GM21528 (cell line): ENCODE measurements at regions not wholly inside any gene's neighbourhood (a gene's known extent, or its start where the extent isn't known, plus 50 kb on each side); places are given as distances from the start of the nearest gene placed in this dataset.

Experiments used
- ATAC-seq: cut with Tn5 transposase; IDR thresholded peaks from one replicate; pipeline ENCODE4 v1.9.1; 2021; ENCODE audit warnings: mild to moderate bottlenecking, moderate library complexity; ENCODE audit not compliant: unreplicated experiment, low FRiP score

DNA sequence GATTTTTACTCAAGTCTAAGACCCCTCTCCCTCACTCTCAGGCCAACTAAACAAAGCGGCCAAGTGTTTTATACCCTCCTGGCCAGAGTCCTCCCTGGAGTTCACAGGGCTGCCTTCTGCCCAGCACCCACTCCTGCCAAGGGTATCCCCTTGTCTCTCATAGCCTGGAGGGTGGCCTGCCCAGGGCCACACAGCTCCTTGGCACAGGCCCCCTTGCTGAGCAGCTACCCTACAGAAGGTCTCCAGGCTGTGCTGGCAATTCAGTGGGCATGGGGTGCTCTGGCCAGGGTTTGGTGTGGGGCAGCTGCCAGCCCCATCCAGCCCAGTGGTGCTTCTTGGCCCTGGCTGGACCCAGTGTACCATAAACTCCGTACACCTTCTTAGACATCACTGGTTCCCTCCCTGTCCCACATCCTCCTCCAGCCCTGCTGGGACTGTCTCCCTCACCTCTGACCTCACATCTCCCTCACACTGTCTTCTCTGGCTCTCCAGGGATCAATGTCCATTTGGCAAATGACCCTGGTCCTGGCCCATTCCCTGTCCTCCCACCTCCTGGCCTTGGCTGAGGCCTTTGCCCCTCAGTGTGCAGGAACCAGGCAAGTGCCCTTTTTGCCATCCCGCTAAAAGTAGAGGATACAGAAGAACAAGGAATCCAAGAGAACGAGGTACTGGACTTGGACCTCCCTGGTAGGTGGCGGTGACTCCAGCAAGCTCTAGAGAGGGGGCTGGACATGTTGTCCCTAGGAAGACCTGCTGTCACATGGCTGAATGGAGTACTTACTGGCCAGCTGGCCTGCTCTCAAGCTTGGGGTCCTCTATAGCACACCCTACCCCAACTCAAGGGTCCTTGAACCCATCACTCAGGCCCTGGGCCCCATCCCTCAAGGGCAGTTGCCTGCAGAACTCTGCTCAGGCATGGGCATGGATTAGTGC lies 50.0 kb upstream of the TRPM1 start:
- ATAC-seq, result no peak

DNA sequence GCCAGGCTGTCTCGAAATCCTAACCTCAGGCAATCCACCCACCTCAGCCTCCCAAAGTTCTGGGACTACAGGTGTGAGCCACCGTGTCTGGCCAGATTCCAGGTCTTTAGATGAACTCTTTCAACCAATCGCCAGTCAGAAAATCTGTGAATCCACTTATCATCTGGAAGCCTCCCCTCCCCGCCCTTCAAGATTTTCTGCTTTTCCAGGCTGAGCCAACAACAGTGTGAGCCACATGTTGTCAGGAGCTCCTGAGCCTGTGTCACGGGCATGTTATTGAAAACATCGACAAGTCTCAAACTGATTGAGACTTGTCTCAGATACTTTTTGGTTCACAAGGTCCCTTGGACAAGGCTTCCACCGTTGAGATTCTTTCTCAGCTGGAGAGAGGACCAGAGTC lies 52.0 kb upstream of the TRPM1 start:
- no peak for ATAC-seq

- ATAC-seq, result no peak
Measured at GRCh38 chr15:31155151-31155550, 53.6 kb upstream of the TRPM1 start.

- ATAC-seq, result no peak
Measured at GRCh38 chr15:31156226-31156625, 54.7 kb upstream of the TRPM1 start.

- ATAC-seq, result no peak
Measured at GRCh38 chr15:31156808-31157207, 55.3 kb upstream of the TRPM1 start.

GRCh38 chr15:31157644-31158069 lies 56.1 kb upstream of the TRPM1 start:
- ATAC-seq, result no peak

DNA sequence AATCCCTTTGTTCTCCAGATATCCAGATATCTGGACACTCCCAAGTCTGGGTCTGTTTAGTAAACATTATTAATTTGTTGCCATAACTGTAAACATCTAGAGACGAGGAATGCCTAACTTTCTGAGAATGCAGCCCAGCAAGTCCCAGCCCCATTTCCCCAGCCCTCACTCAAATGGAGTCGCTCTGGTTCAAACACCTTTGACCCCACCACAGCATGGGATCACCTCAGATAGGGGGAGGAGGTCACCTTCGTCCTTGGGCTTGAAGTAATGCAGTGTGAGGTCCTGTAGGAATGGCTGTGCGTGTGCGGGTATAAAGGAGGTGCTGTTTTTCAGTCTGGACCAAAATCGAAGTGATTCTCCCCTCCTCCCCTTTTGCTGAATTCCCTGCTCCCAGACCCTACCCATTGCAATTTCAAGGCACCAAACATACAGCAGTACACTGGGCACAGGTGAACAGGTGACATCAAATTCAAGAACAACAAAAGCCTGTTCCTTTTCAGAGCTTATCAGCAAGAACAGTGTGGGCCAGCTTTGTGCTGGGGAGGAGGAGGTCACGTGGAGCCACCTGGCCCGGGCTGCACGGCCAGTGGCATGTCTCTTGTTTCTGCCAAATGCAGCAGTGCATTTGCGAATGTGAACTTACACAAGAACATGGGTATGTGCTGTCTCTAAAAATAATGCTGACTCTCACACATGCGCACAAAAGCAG lies 57.5 kb upstream of the TRPM1 start:
- no peak for ATAC-seq

GRCh38 chr15:31159837-31160236 lies 58.3 kb upstream of the TRPM1 start:
- ATAC-seq, result no peak

DNA sequence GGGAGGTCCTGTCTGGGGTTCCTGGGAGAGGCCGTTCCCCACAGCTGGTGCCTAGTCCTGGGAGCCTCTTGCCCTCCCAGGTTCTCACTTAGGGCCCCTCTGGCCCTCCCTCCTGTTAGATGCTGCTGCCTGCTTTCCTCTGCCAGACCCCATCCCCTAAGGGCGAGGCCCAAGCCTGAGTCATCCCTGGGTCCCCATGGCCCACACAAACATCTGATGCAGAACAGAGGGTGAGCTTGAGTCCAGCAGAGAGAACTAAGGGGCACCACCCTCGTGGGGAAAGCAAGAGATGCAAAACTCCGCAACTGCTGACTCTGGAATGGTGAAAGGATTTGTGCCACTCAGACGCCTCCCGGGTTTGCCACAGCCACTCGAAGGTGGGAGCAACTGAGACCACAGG lies 58.8 kb upstream of the TRPM1 start:
- ATAC-seq, result no peak

- ATAC-seq, result no peak
Measured at GRCh38 chr15:31160740-31161495, 59.4 kb upstream of the TRPM1 start.

DNA sequence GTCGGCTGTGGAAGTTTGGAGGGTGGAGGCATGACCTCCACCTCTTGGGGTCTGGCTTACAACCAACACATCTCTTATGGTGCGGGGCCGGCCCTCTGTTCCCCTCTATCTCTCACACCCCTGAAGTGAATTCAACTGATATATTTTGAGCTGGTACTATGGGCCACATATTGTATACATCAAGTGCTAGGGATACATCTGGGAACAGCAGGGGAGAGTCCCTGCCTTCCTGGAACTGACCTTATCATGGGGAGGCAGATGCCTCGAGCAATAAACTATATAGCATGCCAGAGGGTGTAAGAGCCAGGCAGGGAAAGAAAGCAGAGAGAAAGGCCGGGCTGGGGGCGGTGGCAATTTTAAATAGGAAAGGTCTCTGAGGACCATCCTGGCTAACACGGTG lies 60.4 kb upstream of the TRPM1 start:
- ATAC-seq, result no peak

- ATAC-seq, result no peak
Measured at GRCh38 chr15:31162721-31163510, 61.4 kb upstream of the TRPM1 start.

- no peak for ATAC-seq
Measured at GRCh38 chr15:31163769-31164572, 62.4 kb upstream of the TRPM1 start.

GRCh38 chr15:31164573-31164912 lies 63.0 kb upstream of the TRPM1 start:
- ATAC-seq, result no peak

DNA sequence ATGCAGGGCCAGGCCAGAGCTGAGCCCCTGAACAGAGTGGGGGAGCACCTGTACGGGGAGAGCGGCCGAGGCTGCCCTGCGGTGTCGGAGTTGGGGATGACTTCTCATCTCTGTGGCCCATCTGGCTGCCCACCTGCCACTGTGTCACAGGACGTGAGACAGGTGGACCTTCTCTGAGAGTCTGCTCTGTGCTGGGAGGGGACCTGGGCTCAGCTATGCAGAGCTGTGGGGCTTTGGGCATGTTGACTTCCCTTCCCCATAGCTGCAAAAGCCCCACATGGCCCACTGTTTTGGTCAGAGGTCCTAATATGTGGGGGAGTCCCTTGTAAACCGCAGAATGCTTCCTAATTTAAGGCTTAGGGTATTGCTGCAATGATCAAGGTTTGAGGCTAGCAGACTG lies 68.0 kb upstream of the TRPM1 start:
- ATAC-seq, result no peak

GRCh38 chr15:31171731-31172130 lies 70.2 kb upstream of the TRPM1 start:
- ATAC-seq, result no peak

DNA sequence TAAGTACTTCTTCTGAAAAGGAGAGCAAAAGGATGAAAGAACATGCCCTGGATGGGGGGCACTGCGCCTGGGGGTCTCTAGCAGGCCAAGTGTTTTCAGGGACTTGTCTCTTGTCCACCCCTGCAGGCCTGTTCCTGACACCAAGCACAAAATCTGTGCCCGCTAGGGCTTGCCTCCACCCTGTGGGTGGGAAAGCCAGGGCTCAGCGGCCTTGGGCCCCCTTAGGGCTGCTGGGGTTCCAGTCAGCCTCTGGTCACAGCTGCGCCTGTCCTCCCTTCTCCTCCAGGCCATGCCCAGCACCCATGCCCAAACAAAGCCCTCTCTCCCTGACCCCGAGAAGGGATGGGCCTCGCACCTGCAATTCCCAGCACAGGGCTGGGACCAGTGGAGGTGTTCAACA lies 71.1 kb upstream of the TRPM1 start:
- ATAC-seq, result no peak

DNA sequence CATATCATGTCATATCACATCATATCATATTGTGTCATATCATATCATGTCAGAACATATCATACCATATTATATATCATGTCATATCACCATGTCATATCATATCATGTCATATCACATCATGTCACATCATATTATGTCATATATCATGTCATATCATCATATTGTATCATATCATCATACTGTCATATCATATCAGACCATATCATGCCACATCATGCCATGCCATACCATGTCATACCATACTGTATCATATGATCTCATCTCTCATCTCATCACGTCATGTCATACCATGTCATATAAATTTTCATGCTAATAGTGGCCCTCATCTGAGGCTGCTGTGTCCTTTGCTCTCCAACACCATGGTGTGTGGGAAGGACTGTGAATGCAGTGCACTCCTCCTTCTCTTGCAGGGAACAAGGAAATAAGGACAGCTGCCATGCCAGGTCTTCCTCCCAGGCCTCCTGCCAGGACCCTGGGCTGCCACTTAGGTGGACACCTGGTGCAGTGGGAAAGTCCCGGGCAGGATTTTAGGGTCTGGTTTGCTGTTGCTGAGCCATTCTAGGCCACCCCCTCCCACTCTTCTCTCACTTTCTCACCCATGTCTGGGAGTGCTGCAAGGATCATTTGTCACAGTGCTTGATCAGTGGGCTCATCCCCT lies 72.4 kb upstream of the TRPM1 start:
- no peak for ATAC-seq

DNA sequence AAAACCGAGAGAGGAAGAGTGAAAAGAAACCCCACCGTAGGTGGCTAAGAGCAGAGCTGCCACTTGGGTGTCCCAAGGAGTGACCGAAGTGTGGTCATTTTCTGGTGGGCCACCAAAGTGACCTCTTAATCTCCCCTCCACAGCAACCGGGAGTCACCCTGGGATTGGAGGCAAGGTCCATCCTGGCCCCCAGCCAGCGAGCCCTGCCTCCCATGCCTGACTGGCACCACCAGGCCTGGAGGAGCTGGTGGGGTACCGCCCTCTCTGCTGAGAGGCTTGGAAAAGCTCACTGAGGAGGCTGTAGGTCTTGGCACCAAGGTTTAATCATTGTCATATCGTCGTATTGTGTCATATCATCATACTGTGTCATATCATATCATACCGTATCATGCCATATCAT lies 74.0 kb upstream of the TRPM1 start:
- ATAC-seq, result no peak
